ENCODE measurements at regions not wholly inside any gene's neighbourhood (a gene's known extent, or its start where the extent isn't known, plus 50 kb on each side); places are given as distances from the start of the nearest gene placed in this dataset.

DNA sequence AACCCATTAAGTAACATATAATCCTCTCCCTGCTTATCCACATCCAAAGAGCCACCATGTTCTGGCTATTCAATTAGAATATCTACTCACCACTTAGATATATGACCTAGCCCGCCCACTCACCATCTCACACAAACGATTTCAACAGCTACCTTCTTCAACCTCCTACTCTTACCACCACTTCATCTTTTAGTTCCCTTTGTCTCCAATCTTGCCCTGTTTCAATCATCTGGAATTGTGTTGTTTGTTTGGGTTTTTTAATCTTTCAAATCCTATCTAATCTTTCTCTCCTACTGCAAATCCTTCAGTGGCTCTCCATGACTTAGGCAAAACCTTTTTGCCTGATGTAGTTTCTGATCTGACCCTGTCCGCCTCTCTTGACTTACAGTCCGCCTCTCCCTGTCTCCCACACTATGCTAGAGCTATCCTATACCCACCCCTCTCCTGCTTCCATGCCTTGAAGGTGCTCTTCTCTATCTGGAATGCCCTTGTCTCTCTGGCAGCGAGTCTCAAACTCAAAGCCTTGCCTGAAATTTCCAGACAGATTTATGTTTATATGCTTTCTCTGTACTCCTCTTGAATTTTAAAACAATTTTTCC lies 161.0 kb upstream of the CRY1 start:
- TF ChIP-seq, protein P1, sequence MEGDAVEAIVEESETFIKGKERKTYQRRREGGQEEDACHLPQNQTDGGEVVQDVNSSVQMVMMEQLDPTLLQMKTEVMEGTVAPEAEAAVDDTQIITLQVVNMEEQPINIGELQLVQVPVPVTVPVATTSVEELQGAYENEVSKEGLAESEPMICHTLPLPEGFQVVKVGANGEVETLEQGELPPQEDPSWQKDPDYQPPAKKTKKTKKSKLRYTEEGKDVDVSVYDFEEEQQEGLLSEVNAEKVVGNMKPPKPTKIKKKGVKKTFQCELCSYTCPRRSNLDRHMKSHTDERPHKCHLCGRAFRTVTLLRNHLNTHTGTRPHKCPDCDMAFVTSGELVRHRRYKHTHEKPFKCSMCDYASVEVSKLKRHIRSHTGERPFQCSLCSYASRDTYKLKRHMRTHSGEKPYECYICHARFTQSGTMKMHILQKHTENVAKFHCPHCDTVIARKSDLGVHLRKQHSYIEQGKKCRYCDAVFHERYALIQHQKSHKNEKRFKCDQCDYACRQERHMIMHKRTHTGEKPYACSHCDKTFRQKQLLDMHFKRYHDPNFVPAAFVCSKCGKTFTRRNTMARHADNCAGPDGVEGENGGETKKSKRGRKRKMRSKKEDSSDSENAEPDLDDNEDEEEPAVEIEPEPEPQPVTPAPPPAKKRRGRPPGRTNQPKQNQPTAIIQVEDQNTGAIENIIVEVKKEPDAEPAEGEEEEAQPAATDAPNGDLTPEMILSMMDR (conservative IDR thresholded peaks at IDR 0.05; ENCODE audit: low read length): no peak
- TF ChIP-seq EZH2phosphoT487 (IDR thresholded peaks at IDR 0.05; ENCODE audit: borderline replicate concordance): no peak
